H9 (cell line): ENCODE measurements at regions not wholly inside any gene's neighbourhood (a gene's known extent, or its start where the extent isn't known, plus 50 kb on each side); places are given as distances from the start of the nearest gene placed in this dataset.
"Not testable (repeated sequence)": the region's sequence is repeated elsewhere in the genome, so short reads cannot be mapped to it uniquely, and the experiment has no call there.

Experiments
- DNase-seq: peaks from one replicate; pipeline ENCODE4 v3.0.0-alpha.2; 2017
- H2AFZ ChIP-seq: one replicate; pipeline ENCODE4 v1.6.1; 2013; ENCODE audit warnings: mild to moderate bottlenecking, low read length, control low read depth, moderate library complexity
- H2AK5ac ChIP-seq: 2 replicates; pipeline ENCODE4 v1.6.1; 2013; ENCODE audit warnings: low read length, control low read depth, mixed read lengths; ENCODE audit not compliant: insufficient read length
- H2BK120ac ChIP-seq: one replicate; pipeline ENCODE4 v1.6.1; 2013; ENCODE audit warnings: low read depth, mild to moderate bottlenecking, low read length, control low read depth, inconsistent platforms; ENCODE audit not compliant: poor library complexity, severe bottlenecking
- H2BK12ac ChIP-seq: 2 replicates; pipeline ENCODE4 v1.6.1; 2013; ENCODE audit warnings: low read length, control low read depth, mixed read lengths, low read depth; ENCODE audit not compliant: insufficient read length
- H2BK15ac ChIP-seq: 2 replicates; pipeline ENCODE4 v1.6.1; 2013; ENCODE audit warnings: low read depth, low read length, control low read depth
- H2BK20ac ChIP-seq: one replicate; pipeline ENCODE4 v1.6.1; 2013; ENCODE audit warnings: low read depth, mild to moderate bottlenecking, low read length, control low read depth, inconsistent platforms; ENCODE audit not compliant: poor library complexity, severe bottlenecking
- H2BK5ac ChIP-seq: 2 replicates; pipeline ENCODE4 v1.6.1; 2013; ENCODE audit warnings: low read length, control low read depth, mixed read lengths; ENCODE audit not compliant: insufficient read length
- H3K14ac ChIP-seq: 2 replicates; pipeline ENCODE4 v1.6.1; 2013; ENCODE audit warnings: low read length, control low read depth; ENCODE audit not compliant: insufficient read depth
- H3K18ac ChIP-seq: 2 replicates; pipeline ENCODE4 v1.6.1; 2013; ENCODE audit warnings: low read depth, mild to moderate bottlenecking, mixed read lengths, low read length, control low read depth; ENCODE audit not compliant: insufficient read length
- H3K23ac ChIP-seq: 2 replicates; pipeline ENCODE4 v1.6.1; 2013; ENCODE audit warnings: low read length, control low read depth, mixed read lengths, low read depth; ENCODE audit not compliant: insufficient read length
- H3K23me2 ChIP-seq: 2 replicates; pipeline ENCODE4 v1.6.1; 2013; ENCODE audit warnings: low read depth, mild to moderate bottlenecking, mixed read lengths, low read length, control low read depth; ENCODE audit not compliant: insufficient read length, poor library complexity, severe bottlenecking
- H3K27ac ChIP-seq: 2 replicates; pipeline ENCODE4 v1.5.1; 2013; ENCODE audit warnings: low read length, control low read depth, mixed read lengths, low read depth; ENCODE audit not compliant: insufficient read length
- H3K27me3 ChIP-seq: 2 replicates; pipeline ENCODE4 v1.6.1; 2013; ENCODE audit warnings: low read length, control low read depth, inconsistent platforms; ENCODE audit not compliant: insufficient read depth
- H3K4ac ChIP-seq: 2 replicates; pipeline ENCODE4 v1.6.1; 2013; ENCODE audit warnings: low read depth, mild to moderate bottlenecking, control low read depth, inconsistent platforms, low read length, moderate library complexity
- H3K4me1 ChIP-seq: 2 replicates; pipeline ENCODE4 v1.6.1; 2013; ENCODE audit warnings: low read length, control low read depth, inconsistent platforms; ENCODE audit not compliant: insufficient read depth
- H3K4me2 ChIP-seq: 2 replicates; pipeline ENCODE4 v1.6.1; 2013; ENCODE audit warnings: low read length, control low read depth, mixed read lengths; ENCODE audit not compliant: insufficient read length, insufficient read depth
- H3K56ac ChIP-seq: 2 replicates; pipeline ENCODE4 v1.6.1; 2013; ENCODE audit warnings: low read depth, mild to moderate bottlenecking, mixed read lengths, low read length, control low read depth; ENCODE audit not compliant: insufficient read length
- H3K79me1 ChIP-seq: 2 replicates; pipeline ENCODE4 v1.6.1; 2013; ENCODE audit warnings: low read depth, mild to moderate bottlenecking, moderate library complexity, low read length, control low read depth, inconsistent platforms; ENCODE audit not compliant: insufficient read depth, poor library complexity, severe bottlenecking
- H3K79me2 ChIP-seq: 2 replicates; pipeline ENCODE4 v1.6.1; 2013; ENCODE audit warnings: low read length, control low read depth, inconsistent platforms; ENCODE audit not compliant: insufficient read depth
- H3K9ac ChIP-seq: 2 replicates; pipeline ENCODE4 v1.6.1; 2013; ENCODE audit warnings: low read length, control low read depth, mixed read lengths; ENCODE audit not compliant: insufficient read length; ENCODE audit errors: extremely low read depth
- H3K9me3 ChIP-seq: one replicate; pipeline ENCODE4 v1.6.1; 2013; ENCODE audit warnings: low read depth, low read length, inconsistent platforms; ENCODE audit not compliant: control insufficient read depth
- H3T11ph ChIP-seq: one replicate; pipeline ENCODE4 v1.6.1; 2013; ENCODE audit warnings: mild to moderate bottlenecking, low read length, control low read depth, inconsistent platforms
- H4K20me1 ChIP-seq: one replicate; pipeline ENCODE4 v1.6.1; 2013; ENCODE audit not compliant: control insufficient read depth, insufficient read length, insufficient read depth
- H4K5ac ChIP-seq: 2 replicates; pipeline ENCODE4 v1.6.1; 2013; ENCODE audit warnings: low read depth, mild to moderate bottlenecking, mixed read lengths, low read length, control low read depth; ENCODE audit not compliant: insufficient read length
- H4K8ac ChIP-seq: replicated peaks from 2 replicates; pipeline ENCODE4 v1.6.1; 2013; ENCODE audit warnings: low read length, control low read depth, mixed read lengths, low read depth; ENCODE audit not compliant: insufficient read length
- H4K91ac ChIP-seq: 2 replicates; pipeline ENCODE4 v1.6.1; 2013; ENCODE audit warnings: low read depth, mild to moderate bottlenecking, moderate library complexity, mixed read lengths, low read length, control low read depth; ENCODE audit not compliant: insufficient read length
- H3K27ac Mint-ChIP-seq, 3 experiments: 2 replicates in 2 of 3; 3 replicates in 1 of 3; pipeline ENCODE4 v1.8.0; 2020 to 2021; ENCODE audit warnings: mixed read lengths in 3 of 3, mild to moderate bottlenecking in 1 of 3, moderate library complexity in 1 of 3
- H3K27me3 Mint-ChIP-seq: 2 replicates; pipeline ENCODE4 v1.8.0; 2021; ENCODE audit warnings: low read depth, mild to moderate bottlenecking, moderate library complexity, mixed read lengths
- H3K36me3 Mint-ChIP-seq, 3 experiments: 2 replicates in 2 of 3; 3 replicates in 1 of 3; pipeline ENCODE4 v1.8.0; 2020 to 2021; ENCODE audit warnings: low read depth in 3 of 3, mixed read lengths in 3 of 3; ENCODE audit not compliant: insufficient read depth in 1 of 3
- H3K4me1 Mint-ChIP-seq, 2 experiments: 2 replicates each; pipeline ENCODE4 v1.8.0; 2020; ENCODE audit warnings: mixed read lengths in 2 of 2
- H3K4me3 Mint-ChIP-seq, 2 experiments: 2 replicates in 1 of 2; 3 replicates in 1 of 2; pipeline ENCODE4 v1.8.0; 2020 to 2021; ENCODE audit warnings: mild to moderate bottlenecking in 2 of 2, mixed read lengths in 2 of 2, moderate library complexity in 1 of 2
- H3K9me3 Mint-ChIP-seq, 2 experiments: 2 replicates in 1 of 2; 3 replicates in 1 of 2; pipeline ENCODE4 v1.8.0; 2020; ENCODE audit warnings: mild to moderate bottlenecking in 2 of 2, mixed read lengths in 2 of 2, moderate library complexity in 1 of 2
- CTCF ChIP-seq: fragments of 200-600 bp; sonication (generic); conservative IDR thresholded peaks from 3 replicates; pipeline ENCODE4 v1.8.0; 2021; ENCODE audit warnings: antibody characterized with exemption, mild to moderate bottlenecking
- WGBS: extraction: QIAGEN DNeasy Blood & Tissue Kit; methylation state at CpG from one replicate; pipeline ENCODE4 v1.1.7; 2013; ENCODE audit warnings: missing lambda C conversion rate, low lambda C conversion rate, mixed read lengths; ENCODE audit not compliant: insufficient read length; ENCODE audit errors: extremely low coverage; 5-methylcytosine and 5-hydroxymethylcytosine counted together

DNA sequence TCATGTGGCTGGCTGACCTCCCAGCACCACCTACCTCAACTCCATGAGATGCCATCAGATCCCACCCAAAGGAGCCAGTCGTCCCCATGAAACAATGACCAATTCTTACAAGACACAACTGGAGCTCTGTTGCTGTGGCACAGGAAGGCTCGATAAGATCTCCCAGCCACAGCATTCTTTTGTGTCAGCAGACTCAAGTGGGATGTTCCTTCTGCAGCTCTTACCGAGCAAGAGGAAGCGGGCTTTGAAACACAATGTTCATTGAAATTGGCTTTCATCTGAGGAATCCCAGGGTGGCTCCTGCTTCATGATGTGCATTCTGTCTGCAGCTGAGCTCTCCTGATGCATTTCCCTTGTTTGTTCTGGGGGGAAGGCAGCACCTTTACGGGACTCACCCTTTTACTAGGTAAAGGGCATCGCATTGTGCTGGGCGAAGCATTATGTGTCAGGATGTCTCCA, 222.0 kb upstream of the SGK1 start:
- Histone ChIP-seq H2BK12ac (no peak overlapping the region), H3K23me2 (no peaks in the 10 kb centered on the region), H3K4me1 (no peaks in the 10 kb centered on the region), H3K79me1 (no peaks in the 10 kb centered on the region), H2BK20ac (no peak overlapping the region), H3K9ac (no peak overlapping the region), H3K27me3 (no peaks in the 10 kb centered on the region), H4K91ac (no peak overlapping the region), H3K9me3 (no peaks in the 10 kb centered on the region), H3K56ac (no peak overlapping the region), H3K27ac (no peak overlapping the region), H3K18ac (no peak overlapping the region), H4K5ac (no peak overlapping the region), H2BK15ac (no peak overlapping the region), H3K23ac (no peak overlapping the region), H3K4ac (no peak overlapping the region), H2AFZ (no peak overlapping the region), H2BK120ac (no peak overlapping the region), H3K14ac (no peak overlapping the region), H3T11ph (no peak overlapping the region), H2BK5ac (no peak overlapping the region), H3K79me2 (no peaks in the 10 kb centered on the region), H3K4me2 (no peak overlapping the region), H4K20me1 (no peaks in the 10 kb centered on the region), H4K8ac (no peak overlapping the region), H2AK5ac (no peak overlapping the region)
- H3K27me3 Mint-ChIP-seq: no peaks in the 10 kb centered on the region
- no peak for TF ChIP-seq CTCF
- no peak for DNase-seq
- H3K36me3 Mint-ChIP-seq: no peaks in the 10 kb centered on the region
- no peak overlapping the region for H3K27ac Mint-ChIP-seq
- peaks cover 2 to 8% of the 10 kb centered on the region in 2 experiments; a peak in 3 of 4 replicates for H3K4me1 Mint-ChIP-seq
- whole genome bisulfite sequencing: no CpG with 5 or more reads among the region's 7 CpGs
- no peaks in the 10 kb centered on the region for H3K9me3 Mint-ChIP-seq
- H3K4me3 Mint-ChIP-seq: no peak overlapping the region

DNA sequence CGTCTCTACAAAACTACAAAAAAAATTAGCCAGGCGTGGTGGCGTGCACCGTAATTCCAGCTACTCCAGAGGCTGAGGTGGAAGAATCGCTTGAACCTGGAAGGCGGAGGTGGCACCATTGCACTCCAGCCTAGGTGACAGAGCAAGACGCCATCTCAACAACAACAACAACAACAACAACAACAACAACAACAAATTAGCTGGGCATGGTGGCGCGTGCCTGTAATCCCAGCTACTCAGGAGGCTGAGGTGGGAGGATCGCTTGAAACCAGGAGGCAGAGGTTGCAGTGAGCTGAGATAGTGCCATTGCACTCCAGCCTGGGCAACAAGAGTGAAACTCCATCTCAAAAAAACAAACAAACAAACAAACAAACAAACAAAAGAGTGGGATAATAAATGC, 219.9 kb upstream of the SGK1 start:
- not testable (repeated sequence) for H2AFZ ChIP-seq, H3K9me3 Mint-ChIP-seq, H4K5ac ChIP-seq, H3K4me1 ChIP-seq, H3K4me3 Mint-ChIP-seq, H3K4me2 ChIP-seq, H3K14ac ChIP-seq, DNase-seq, H4K8ac ChIP-seq, H2BK120ac ChIP-seq, H3K27ac Mint-ChIP-seq, H3K4ac ChIP-seq, H2BK12ac ChIP-seq, H3K79me1 ChIP-seq, H3K9me3 ChIP-seq, H3K4me1 Mint-ChIP-seq, H4K20me1 ChIP-seq, H2BK5ac ChIP-seq, H3K27ac ChIP-seq, H2AK5ac ChIP-seq, H3K27me3 ChIP-seq, H3K18ac ChIP-seq, H3K27me3 Mint-ChIP-seq, H3T11ph ChIP-seq, H2BK20ac ChIP-seq, H3K23me2 ChIP-seq, H3K36me3 Mint-ChIP-seq, H2BK15ac ChIP-seq, H3K23ac ChIP-seq, H3K56ac ChIP-seq, H3K9ac ChIP-seq, H4K91ac ChIP-seq, H3K79me2 ChIP-seq
- no CpG with 5 or more reads among the region's 10 CpGs for WGBS
